Thoracic aorta (tissue), 2 donors: ENCODE measurements at regions not wholly inside any gene's neighbourhood (a gene's known extent, or its start where the extent isn't known, plus 50 kb on each side); places are given as distances from the start of the nearest gene placed in this dataset.

Experiments
- ATAC-seq: fragments of 150-250 bp; one replicate; pipeline ENCODE4 v1.8.0; 2017; ENCODE audit warnings: low read depth; ENCODE audit not compliant: insufficient number of reproducible peaks, low FRiP score
- DNase-seq: peaks from one replicate; pipeline ENCODE4 v3.0.0-alpha.2; 2020; ENCODE audit warnings: low spot score
- H3K27ac ChIP-seq, 2 donors: fragments of 200-600 bp; sonication (generic); 1 replicate in 1 of 2; 2 replicates in 1 of 2; pipeline ENCODE4 v1.5.1; 2016; ENCODE audit warnings: mild to moderate bottlenecking in 2 of 2, moderate library complexity in 2 of 2
- H3K27me3 ChIP-seq: fragments of 200-600 bp; sonication (generic); replicated peaks from 2 replicates; pipeline ENCODE4 v1.6.0; 2016; ENCODE audit warnings: mild to moderate bottlenecking; ENCODE audit not compliant: insufficient read depth
- H3K36me3 ChIP-seq: fragments of 200-600 bp; sonication (generic); one replicate; pipeline ENCODE4 v1.5.1; 2016
- H3K4me1 ChIP-seq, 2 donors: fragments of 200-600 bp; sonication (generic); 1 replicate in 1 of 2; 2 replicates in 1 of 2; pipeline versions ENCODE4 v1.5.1 to v1.6.0; 2016; ENCODE audit warnings: low read depth in 2 of 2, mild to moderate bottlenecking in 1 of 2; ENCODE audit not compliant: control insufficient read depth in 1 of 2
- H3K4me3 ChIP-seq: fragments of 200-600 bp; sonication (generic); 2 replicates; pipeline ENCODE4 v1.5.1; 2016; ENCODE audit warnings: mild to moderate bottlenecking
- H3K9me3 ChIP-seq: fragments of 200-600 bp; sonication (generic); 2 replicates; pipeline ENCODE4 v1.5.1; 2016
- TF ChIP-seq, protein P1 (sequence below): fragments of 200-600 bp; sonication (generic); IDR thresholded peaks from one replicate; pipeline ENCODE4 v1.5.1; 2019; ENCODE audit warnings: antibody characterized with exemption

DNA sequence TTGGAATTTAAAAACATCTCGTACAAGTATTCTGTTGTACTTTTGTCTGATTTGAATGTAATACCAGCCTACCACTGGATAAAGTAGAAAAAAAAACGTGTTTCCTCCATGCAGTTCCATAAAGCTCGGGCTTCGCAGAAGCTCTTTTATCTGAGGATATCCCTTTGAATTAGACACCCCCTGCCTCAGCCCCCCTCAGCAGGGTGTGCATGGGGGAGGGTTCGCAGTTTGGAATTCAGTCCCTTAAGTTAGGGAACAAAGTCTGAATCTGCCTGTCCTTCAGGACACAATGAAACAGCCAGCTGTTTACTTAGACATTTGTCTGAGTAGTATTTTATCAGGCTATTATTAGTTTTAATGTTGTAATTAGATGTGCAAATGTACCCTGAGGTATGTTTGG, 234.0 kb upstream of the CAND1 start:
- TF ChIP-seq, protein P1, sequence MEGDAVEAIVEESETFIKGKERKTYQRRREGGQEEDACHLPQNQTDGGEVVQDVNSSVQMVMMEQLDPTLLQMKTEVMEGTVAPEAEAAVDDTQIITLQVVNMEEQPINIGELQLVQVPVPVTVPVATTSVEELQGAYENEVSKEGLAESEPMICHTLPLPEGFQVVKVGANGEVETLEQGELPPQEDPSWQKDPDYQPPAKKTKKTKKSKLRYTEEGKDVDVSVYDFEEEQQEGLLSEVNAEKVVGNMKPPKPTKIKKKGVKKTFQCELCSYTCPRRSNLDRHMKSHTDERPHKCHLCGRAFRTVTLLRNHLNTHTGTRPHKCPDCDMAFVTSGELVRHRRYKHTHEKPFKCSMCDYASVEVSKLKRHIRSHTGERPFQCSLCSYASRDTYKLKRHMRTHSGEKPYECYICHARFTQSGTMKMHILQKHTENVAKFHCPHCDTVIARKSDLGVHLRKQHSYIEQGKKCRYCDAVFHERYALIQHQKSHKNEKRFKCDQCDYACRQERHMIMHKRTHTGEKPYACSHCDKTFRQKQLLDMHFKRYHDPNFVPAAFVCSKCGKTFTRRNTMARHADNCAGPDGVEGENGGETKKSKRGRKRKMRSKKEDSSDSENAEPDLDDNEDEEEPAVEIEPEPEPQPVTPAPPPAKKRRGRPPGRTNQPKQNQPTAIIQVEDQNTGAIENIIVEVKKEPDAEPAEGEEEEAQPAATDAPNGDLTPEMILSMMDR = no peak
- H3K27me3 ChIP-seq = no peaks in the 10 kb centered on the region
- H3K4me1 ChIP-seq = no peaks in the 10 kb centered on the region
- no peaks in the 10 kb centered on the region for H3K36me3 ChIP-seq
- ATAC-seq (no peak), DNase-seq (no peak)
- no peak overlapping the region for H3K4me3 ChIP-seq
- H3K9me3 ChIP-seq = no peaks in the 10 kb centered on the region
- no peak overlapping the region for H3K27ac ChIP-seq

- ATAC-seq (no peak), DNase-seq (no peak)
- Histone ChIP-seq H3K4me3 (no peak overlapping the region), H3K4me1 (no peaks in the 10 kb centered on the region), H3K9me3 (no peaks in the 10 kb centered on the region), H3K36me3 (no peaks in the 10 kb centered on the region), H3K27me3 (no peaks in the 10 kb centered on the region), H3K27ac (no peak overlapping the region)
- TF ChIP-seq, protein P1 = no peak
These were observed 230.7 kb upstream of the CAND1 start for GRCh38 chr12:67038486-67038885.

GRCh38 chr12:67039995-67040860, 228.9 kb upstream of the CAND1 start:
- DNase-seq = no peak
- Histone ChIP-seq H3K9me3 (no peaks in the 10 kb centered on the region), H3K27me3 (no peaks in the 10 kb centered on the region), H3K36me3 (no peaks in the 10 kb centered on the region), H3K4me1 (no peaks in the 10 kb centered on the region), H3K4me3 (no peak overlapping the region), H3K27ac (no peak overlapping the region)
- no peak for ATAC-seq
- TF ChIP-seq, protein P1 = no peak

DNA sequence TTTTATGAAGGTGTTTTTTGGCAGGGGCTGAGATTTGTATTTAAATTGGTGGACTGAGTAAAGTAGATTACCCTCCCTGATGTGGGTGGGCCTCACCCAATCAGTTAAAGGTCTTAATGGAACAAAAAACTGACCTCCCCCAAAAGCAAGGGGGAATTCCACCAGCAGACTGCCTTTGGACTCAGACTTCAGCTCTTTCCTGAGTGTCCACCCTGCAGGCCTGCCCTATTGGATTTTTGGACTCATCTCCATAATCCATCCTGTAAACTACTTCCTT, 228.4 kb upstream of the CAND1 start:
- Histone ChIP-seq H3K9me3 (no peaks in the 10 kb centered on the region), H3K27me3 (no peaks in the 10 kb centered on the region), H3K4me1 (no peaks in the 10 kb centered on the region), H3K27ac (no peak overlapping the region), H3K4me3 (no peak overlapping the region), H3K36me3 (no peaks in the 10 kb centered on the region)
- no peak for DNase-seq
- TF ChIP-seq, protein P1 = no peak
- ATAC-seq = no peak

GRCh38 chr12:67042697-67043131, 226.4 kb upstream of the CAND1 start:
- Histone ChIP-seq H3K9me3 (no peaks in the 10 kb centered on the region), H3K27me3 (no peaks in the 10 kb centered on the region), H3K36me3 (no peaks in the 10 kb centered on the region), H3K4me3 (no peak overlapping the region), H3K4me1 (no peaks in the 10 kb centered on the region), H3K27ac (no peak overlapping the region)
- no peak for ATAC-seq
- TF ChIP-seq, protein P1 = no peak
- DNase-seq = no peak
